PC-9 (cell line): ENCODE measurements at regions not wholly inside any gene's neighbourhood (a gene's known extent, or its start where the extent isn't known, plus 50 kb on each side); places are given as distances from the start of the nearest gene placed in this dataset.

ENCODE experiments used
- EZH2 ChIP-seq: fragments of 200-600 bp; sonication (generic); IDR thresholded peaks from 2 replicates; pipeline ENCODE4 v1.8.0; 2017; ENCODE audit warnings: antibody characterized with exemption, low read depth
- TF ChIP-seq, protein P1 (sequence below): fragments of 200-600 bp; sonication (generic); conservative IDR thresholded peaks from 2 replicates; pipeline ENCODE4 v1.6.1; 2017; ENCODE audit warnings: mixed run types, antibody characterized with exemption, mild to moderate bottlenecking, moderate library complexity

DNA sequence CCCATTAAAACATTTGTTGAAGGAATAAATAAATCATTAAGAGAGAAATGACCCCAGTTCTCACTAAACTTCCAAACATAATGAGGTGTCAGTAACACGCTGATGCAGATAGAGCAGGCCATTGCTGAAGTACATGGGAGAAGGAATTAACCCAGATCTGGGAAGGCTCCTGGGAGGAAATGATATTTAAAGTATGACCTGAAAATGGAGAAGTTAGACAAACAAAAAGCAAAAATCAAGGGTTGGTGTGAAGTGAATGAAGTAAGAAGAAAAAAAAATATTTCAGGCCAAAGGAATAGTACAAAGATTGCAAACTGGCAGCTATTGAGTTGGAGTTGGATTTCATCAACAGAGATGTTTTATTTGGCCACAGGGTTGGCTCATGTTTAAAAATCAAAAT, 71.4 kb downstream of the RGS2 start:
- TF ChIP-seq, protein P1, sequence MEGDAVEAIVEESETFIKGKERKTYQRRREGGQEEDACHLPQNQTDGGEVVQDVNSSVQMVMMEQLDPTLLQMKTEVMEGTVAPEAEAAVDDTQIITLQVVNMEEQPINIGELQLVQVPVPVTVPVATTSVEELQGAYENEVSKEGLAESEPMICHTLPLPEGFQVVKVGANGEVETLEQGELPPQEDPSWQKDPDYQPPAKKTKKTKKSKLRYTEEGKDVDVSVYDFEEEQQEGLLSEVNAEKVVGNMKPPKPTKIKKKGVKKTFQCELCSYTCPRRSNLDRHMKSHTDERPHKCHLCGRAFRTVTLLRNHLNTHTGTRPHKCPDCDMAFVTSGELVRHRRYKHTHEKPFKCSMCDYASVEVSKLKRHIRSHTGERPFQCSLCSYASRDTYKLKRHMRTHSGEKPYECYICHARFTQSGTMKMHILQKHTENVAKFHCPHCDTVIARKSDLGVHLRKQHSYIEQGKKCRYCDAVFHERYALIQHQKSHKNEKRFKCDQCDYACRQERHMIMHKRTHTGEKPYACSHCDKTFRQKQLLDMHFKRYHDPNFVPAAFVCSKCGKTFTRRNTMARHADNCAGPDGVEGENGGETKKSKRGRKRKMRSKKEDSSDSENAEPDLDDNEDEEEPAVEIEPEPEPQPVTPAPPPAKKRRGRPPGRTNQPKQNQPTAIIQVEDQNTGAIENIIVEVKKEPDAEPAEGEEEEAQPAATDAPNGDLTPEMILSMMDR = no peak
- no peak for TF ChIP-seq EZH2
